RWPE2 (cell line): ENCODE measurements at regions not wholly inside any gene's neighbourhood (a gene's known extent, or its start where the extent isn't known, plus 50 kb on each side); places are given as distances from the start of the nearest gene placed in this dataset.

ENCODE experiments used
- ATAC-seq: fragments of 200-7000 bp; cut with Tn5 transposase; 3 replicates; pipeline ENCODE4 v1.9.1; 2021; ENCODE audit warnings: low read depth
- DNase-seq: peaks from one replicate; pipeline ENCODE4 v3.0.0-alpha.2; 2020; ENCODE audit warnings: low spot score
- H3K27ac ChIP-seq: fragments of 450-650 bp; 2 replicates; pipeline ENCODE4 v1.5.1; 2017; ENCODE audit warnings: mild to moderate bottlenecking; ENCODE audit not compliant: poor library complexity, severe bottlenecking
- H3K27me3 ChIP-seq: fragments of 250-450 bp; sonication (Bioruptor Pico); 2 replicates; pipeline ENCODE4 v1.5.1; 2021; ENCODE audit warnings: mild to moderate bottlenecking, moderate library complexity; ENCODE audit not compliant: insufficient read depth, poor library complexity, severe bottlenecking
- H3K36me3 ChIP-seq: fragments of 250-450 bp; sonication (Bioruptor Pico); 2 replicates; pipeline ENCODE4 v1.5.1; 2020; ENCODE audit warnings: low read depth, mild to moderate bottlenecking, moderate library complexity
- H3K4me1 ChIP-seq: fragments of 250-450 bp; sonication (Bioruptor Pico); 2 replicates; pipeline ENCODE4 v1.5.1; 2021; ENCODE audit warnings: mild to moderate bottlenecking, moderate library complexity; ENCODE audit not compliant: insufficient read depth, poor library complexity, severe bottlenecking
- H3K4me3 ChIP-seq: fragments of 250-450 bp; sonication (Bioruptor Pico); 2 replicates; pipeline ENCODE4 v1.5.1; 2021; ENCODE audit warnings: mild to moderate bottlenecking, moderate library complexity; ENCODE audit not compliant: severe bottlenecking
- H3K9me3 ChIP-seq: fragments of 250-450 bp; sonication (Bioruptor Pico); 2 replicates; pipeline ENCODE4 v1.5.1; 2021; ENCODE audit warnings: mild to moderate bottlenecking, moderate library complexity; ENCODE audit not compliant: severe bottlenecking
- CTCF ChIP-seq: fragments of 450-650 bp; IDR thresholded peaks from one replicate; pipeline ENCODE4 v1.5.1; 2017; ENCODE audit warnings: mild to moderate bottlenecking, moderate library complexity; ENCODE audit not compliant: poor library complexity, severe bottlenecking

GRCh38 chr13:112227031-112227430, 149.1 kb upstream of the SPACA7 start:
- Histone ChIP-seq H3K27ac (no peak overlapping the region), H3K9me3 (no peaks in the 10 kb centered on the region), H3K36me3 (no peaks in the 10 kb centered on the region), H3K4me1 (no peaks in the 10 kb centered on the region), H3K4me3 (no peak overlapping the region), H3K27me3 (no peaks in the 10 kb centered on the region)
- no peak for ATAC-seq
- TF ChIP-seq CTCF, result no peak
- DNase-seq, result no peak

- H3K9me3 ChIP-seq, result no peaks in the 10 kb centered on the region
- H3K36me3 ChIP-seq, result no peaks in the 10 kb centered on the region
- H3K27ac ChIP-seq, result no peak overlapping the region
- no peak overlapping the region for H3K4me3 ChIP-seq
- TF ChIP-seq CTCF, result no peak
- no peak for ATAC-seq
- DNase-seq, result no peak
- H3K4me1 ChIP-seq, result no peaks in the 10 kb centered on the region
- H3K27me3 ChIP-seq, result no peaks in the 10 kb centered on the region
These were observed 146.7 kb upstream of the SPACA7 start for GRCh38 chr13:112229445-112229844.

GRCh38 chr13:112229992-112230872, 145.9 kb upstream of the SPACA7 start:
- no peak overlapping the region for H3K4me3 ChIP-seq
- ATAC-seq (no peak), DNase-seq (no peak)
- no peak for TF ChIP-seq CTCF
- no peak overlapping the region for H3K27ac ChIP-seq
- no peaks in the 10 kb centered on the region for H3K4me1 ChIP-seq
- no peaks in the 10 kb centered on the region for H3K9me3 ChIP-seq
- H3K36me3 ChIP-seq, result no peaks in the 10 kb centered on the region
- no peaks in the 10 kb centered on the region for H3K27me3 ChIP-seq

- Histone ChIP-seq H3K27me3 (no peaks in the 10 kb centered on the region), H3K4me1 (no peaks in the 10 kb centered on the region), H3K27ac (no peak overlapping the region), H3K4me3 (no peak overlapping the region), H3K36me3 (no peaks in the 10 kb centered on the region), H3K9me3 (no peaks in the 10 kb centered on the region)
- no peak for TF ChIP-seq CTCF
- ATAC-seq, result no peak
- no peak for DNase-seq
These were observed 144.6 kb upstream of the SPACA7 start for GRCh38 chr13:112231451-112232083.

GRCh38 chr13:112233256-112233655, 142.9 kb upstream of the SPACA7 start:
- ATAC-seq, result no peak
- TF ChIP-seq CTCF, result no peak
- Histone ChIP-seq H3K4me3 (no peak overlapping the region), H3K4me1 (no peaks in the 10 kb centered on the region), H3K27ac (no peak overlapping the region), H3K9me3 (no peaks in the 10 kb centered on the region), H3K27me3 (no peaks in the 10 kb centered on the region), H3K36me3 (no peaks in the 10 kb centered on the region)
- DNase-seq, result no peak
